NCI-H2227 (cell line): ENCODE measurements at regions not wholly inside any gene's neighbourhood (a gene's known extent, or its start where the extent isn't known, plus 50 kb on each side); places are given as distances from the start of the nearest gene placed in this dataset.

Experiments used
- DNase-seq: peaks from one replicate; lab custom pipeline; 2025; ENCODE audit not compliant: unreplicated experiment; lab: John Stamatoyannopoulos, UW

GRCh38 chr16:13291591-13292333 lies 390.4 kb downstream of the SHISA9 start:
- DNase-seq = no peak

DNA sequence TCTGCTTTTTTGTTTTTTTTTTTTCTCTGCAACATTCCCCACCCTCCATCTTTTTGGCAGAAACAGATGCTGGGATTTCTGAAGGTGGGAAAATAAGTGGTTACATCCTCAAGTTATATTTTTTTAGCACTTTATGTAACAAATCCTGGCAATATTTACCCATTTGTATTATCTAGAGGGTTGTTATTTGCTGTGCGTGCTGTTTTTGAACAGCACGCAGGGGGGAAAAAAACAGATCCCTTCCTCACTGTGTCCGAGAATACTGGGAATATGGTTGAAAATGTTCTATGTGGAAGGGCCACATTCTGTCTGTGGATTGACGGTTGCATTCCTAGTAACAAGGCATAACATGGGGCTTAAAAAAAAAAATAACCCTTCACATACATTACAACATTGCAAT lies 394.8 kb downstream of the SHISA9 start:
- no peak for DNase-seq

DNA sequence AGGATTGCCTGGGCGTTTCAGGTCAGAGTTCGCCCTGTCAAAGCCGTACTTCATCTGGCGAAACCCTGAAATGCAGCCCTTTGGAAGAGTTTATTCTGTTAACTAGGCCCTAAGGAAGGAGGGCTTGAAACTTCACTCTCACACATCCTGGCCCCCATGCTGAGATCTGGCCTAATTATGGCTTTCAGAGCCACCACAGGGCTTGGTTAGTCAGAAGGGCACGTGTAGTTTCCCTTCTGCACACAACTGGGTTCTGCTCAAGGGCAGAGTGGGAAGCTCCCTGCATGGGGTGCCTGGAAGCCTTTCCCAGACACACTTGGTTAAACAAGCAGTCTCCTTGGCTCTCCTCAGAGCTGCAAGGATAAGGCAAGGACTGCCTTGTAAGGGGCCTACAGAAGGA lies 397.3 kb downstream of the SHISA9 start:
- no peak for DNase-seq

- DNase-seq = no peak
Measured at GRCh38 chr16:13300066-13300840, 398.9 kb downstream of the SHISA9 start.

- DNase-seq = no peak
Measured at GRCh38 chr16:13305019-13305755, 403.8 kb downstream of the SHISA9 start.

- no peak for DNase-seq
Measured at GRCh38 chr16:13306161-13306995, 405.0 kb downstream of the SHISA9 start.

GRCh38 chr16:13307255-13307654 lies 405.9 kb downstream of the SHISA9 start:
- no peak for DNase-seq

- no peak for DNase-seq
Measured at GRCh38 chr16:13307851-13308250, 406.5 kb downstream of the SHISA9 start.

DNA sequence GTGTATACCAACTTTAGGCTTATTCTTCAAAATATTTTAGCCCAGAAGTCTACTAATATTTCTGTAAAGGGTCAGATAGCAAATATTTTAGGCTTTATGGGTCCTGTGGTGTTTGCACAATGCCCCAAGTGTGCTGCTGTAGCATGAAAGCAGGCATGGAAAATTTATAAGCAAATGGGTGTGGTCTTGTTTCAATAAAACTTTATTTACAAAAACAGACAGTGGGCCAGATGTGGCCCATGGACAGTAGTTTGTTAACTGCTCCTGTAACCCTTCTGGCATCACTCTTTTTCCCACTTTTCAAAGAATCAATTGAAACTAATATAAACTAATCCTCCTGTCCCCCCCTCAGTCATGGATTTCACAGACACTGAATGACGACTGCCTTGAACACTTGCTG lies 410.7 kb downstream of the SHISA9 start:
- DNase-seq = no peak

- DNase-seq = no peak
Measured at GRCh38 chr16:13313351-13313750, 412.0 kb downstream of the SHISA9 start.

GRCh38 chr16:13314633-13315032 lies 413.2 kb downstream of the SHISA9 start:
- DNase-seq = no peak

DNA sequence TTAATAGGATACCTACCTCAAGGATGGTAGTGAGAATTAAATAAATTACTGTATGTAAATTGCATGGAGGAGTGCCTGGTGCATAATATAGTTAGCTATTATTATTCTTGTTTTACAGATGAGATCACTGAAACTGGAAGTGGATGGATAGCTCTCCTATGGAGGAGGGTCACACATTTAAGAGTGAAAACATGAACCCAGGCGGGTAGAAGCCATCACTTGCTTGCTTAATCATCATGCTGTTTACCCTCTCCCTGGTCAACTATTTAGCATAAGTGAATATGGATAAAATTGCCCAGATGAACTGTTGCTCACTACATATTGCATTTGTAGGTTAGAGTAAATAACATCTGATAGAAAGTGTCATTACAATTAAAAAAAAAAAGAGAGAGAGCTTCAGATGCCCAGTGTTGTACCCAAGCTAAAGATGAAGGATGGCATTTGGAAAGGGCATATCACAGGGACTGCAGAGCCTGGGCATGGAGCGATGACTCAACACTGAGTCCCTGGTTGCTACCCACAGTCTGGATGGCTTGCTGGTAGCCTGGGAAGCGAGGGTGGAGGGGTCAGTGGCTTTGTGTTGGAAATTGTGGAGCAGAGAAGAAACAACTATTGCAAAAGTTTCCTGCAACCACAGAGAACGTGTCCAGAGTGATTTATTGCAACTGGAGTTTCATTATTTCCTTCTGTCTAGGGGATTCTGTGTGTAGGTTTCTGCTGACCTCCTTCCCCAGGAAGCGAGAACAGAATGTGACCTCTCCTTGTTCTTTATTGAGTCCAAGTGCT lies 414.4 kb downstream of the SHISA9 start:
- no peak for DNase-seq

DNA sequence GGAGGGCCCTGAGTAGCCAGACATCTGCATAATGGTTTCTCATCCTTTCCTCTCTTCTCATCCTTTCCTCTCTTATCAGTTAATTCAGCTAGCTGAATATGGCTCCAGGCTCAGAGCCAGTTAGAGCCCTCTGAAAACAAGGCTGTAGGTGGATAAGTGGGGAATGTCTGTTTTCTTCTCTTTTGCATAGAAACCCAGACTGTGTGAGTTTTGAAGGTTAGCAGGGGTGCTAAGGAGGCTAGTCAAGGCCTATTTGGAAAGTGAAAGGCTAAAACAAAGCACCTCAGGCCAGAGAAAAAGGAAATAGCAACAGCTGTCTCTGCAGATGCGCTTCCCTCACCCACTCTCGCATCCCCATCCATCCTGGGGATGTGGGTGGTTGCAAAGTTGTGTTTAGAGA lies 420.9 kb downstream of the SHISA9 start:
- no peak for DNase-seq

DNA sequence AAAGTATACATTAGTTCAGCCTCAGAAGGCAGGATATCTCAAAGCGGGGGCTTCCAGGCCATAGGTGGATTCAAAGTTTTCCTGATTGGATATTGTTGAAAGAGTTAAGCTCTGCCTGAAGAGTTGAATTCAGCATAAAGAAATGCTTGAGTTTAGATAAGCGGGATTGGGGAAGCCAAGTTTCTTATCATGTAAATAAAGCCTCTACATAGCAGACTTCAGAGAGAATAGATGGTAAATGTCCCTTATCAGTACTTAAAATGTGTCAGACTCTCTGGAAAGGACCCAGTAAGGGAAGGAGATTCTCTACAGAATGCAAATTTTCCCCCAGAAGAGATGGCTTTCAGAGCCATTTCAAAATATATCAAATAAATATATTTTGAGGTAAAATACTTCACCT lies 423.5 kb downstream of the SHISA9 start:
- no peak for DNase-seq

- DNase-seq = no peak
Measured at GRCh38 chr16:13325396-13325795, 424.0 kb downstream of the SHISA9 start.

DNA sequence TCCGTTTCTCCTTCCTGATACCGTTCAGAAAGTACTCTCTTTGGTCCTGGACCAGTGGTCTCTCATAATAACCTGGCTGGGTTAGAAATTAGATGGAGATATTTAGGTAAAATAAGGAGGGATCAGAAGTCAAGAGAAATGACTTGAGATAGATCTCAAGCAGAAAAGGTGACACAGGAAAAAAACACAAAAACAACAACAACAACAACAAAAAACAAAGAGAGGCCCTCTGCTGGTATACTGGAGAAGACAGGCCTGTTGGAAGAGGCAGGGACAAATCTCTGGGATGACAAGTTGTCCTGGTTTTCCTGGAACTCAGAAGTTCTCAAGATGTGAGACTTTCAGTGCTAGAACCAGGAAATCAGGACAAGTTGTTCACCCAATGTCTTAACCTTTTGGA lies 430.5 kb downstream of the SHISA9 start:
- DNase-seq = no peak

DNA sequence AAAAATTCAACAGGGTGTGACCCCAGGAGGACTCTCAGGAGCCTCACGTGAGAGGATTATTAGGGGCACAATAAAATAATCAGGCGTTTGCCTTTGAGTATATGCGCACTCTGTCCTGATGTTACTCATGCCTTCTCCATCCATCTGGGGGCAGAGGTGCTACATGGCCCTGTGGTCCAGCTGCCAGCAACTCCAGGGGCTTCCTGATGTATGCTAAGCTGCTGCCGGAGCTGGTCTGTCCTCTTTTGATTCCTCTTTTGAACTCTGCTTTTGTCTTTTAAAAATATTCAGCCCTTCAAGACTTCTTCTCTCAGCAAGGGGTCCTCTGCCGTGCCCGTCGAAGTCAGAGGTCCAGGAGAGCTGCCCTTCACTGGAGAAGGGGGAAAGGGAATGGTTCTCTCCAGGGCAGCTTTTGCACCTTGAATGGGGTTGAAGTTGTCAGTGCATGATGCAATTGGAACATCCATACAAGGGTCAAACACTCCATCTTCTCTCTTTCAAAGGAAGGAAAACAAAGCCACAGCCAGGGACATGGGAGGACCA lies 431.4 kb downstream of the SHISA9 start:
- DNase-seq = no peak

GRCh38 chr16:13333336-13333735 lies 431.9 kb downstream of the SHISA9 start:
- DNase-seq = no peak

DNA sequence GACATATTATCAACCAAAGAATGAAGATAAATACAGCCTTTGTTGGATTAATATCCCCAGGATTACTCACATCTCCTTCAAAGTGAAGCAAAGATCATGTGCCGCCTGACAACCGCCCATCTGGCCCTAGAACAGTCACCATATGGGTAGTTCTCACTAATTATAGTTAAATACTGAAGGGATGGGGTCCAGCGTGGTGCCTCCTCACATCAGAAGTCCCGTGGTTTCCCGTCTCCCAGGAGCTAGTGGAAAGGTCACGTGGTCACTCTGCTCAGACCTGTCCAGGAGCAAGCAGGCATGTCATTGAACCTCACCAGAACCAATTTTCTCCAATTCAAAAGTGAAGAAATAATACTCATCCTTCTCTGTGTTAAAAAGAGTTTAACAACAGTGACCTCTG lies 434.5 kb downstream of the SHISA9 start:
- DNase-seq = no peak

- no peak for DNase-seq
Measured at GRCh38 chr16:13336335-13336734, 434.9 kb downstream of the SHISA9 start.
